ENCODE measurements at regions not wholly inside any gene's neighbourhood (a gene's known extent, or its start where the extent isn't known, plus 50 kb on each side); places are given as distances from the start of the nearest gene placed in this dataset.

GRCh38 chr17:15036238-15036637 lies 228.9 kb downstream of the PMP22 start:
- no peak for DNase-seq

DNA sequence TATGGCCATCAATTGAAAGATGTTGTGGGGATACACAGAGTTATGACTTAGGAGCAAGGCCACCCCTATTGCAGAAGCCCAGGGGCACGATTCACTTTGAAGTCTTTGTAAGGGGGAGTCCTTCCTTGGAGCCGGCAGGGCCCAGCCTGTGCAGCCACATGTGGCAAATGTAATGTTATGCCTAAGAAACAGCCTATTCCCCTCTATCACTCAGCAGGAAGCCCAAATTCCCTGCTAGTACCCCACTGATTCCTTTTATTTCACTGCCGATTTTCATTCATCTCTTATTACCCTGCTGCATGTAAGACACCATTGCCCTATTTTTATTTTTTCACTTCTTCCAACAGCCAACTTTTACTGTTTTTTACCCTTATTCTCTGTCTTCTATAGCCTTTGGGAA lies 233.2 kb downstream of the PMP22 start:
- DNase-seq = no peak

DNA sequence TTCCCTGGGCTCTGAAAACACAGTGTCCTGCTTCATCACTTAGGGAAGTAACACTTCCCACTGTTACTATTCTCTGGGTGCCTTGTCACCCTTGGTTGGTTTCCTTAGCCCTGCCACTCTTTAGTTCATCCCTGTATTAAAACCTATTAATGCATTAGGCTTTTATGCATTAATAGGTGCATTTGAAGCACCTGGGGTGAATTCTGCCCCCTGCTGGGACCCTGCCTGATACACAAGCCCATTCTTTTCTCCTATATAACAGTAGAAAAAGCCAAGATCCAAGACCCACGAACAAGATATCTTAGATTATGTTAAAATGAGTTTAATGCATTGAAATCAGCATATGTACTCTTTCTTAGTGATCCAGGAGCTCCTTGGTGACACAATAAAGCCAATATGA lies 235.7 kb downstream of the PMP22 start:
- no peak for DNase-seq

DNA sequence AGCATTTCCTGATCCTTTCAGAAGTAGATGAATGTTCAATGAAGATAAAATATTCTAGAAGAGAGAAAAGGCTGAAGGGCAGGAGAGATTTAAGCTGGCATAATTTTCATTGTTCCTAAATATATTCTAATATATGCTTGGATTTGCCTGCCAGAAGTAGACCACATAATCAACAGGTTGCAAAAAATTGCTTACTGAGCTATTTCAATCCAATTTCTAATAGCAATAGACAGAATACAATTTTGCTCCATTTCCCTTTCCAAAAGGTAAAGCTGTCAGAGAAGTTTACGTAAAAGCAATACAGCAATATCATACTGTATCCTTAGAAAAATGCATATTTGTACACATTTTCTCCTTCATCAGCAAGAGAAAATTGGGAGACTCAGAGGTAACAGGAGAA lies 237.3 kb downstream of the PMP22 start:
- DNase-seq = no peak

- no peak for DNase-seq
Observed at GRCh38 chr17:15026088-15026487, 239.0 kb downstream of the PMP22 start.

DNA sequence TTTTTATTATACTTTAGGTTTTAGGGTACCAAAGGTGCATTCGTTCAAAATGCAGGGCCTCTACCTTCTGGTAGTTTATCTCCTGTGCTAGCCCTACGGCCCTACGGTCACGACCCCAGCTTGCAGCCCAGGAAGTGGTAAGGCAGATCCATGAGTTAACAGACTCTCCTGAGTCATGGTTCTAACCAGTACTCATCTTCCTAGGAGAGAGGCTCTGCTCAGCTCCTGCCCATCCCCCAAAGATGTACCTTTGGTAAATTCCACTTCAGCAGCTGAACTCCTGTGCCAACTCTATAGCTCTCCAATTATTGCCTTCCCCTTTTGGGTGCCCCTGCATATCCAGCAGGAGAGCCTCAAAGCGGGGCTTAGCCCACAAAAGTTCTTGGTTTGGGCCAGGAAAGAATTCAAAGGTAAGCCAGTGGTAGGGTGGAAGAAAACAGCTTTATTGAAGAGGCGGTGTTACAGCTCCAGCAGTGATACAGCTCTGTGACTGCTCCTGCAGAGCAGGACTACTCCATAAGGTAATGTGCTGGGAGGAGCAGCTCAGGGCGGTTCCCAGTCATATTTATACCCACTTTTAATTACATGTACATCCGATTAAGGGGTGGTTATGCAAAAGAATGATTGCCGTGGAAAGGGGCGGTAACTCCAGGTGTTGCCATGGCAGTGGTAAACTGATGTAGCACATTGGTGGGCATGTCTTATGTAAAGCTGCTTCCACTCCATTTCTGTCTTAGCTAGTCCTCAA lies 241.4 kb downstream of the PMP22 start:
- DNase-seq = no peak

GRCh38 chr17:15019158-15019557 lies 246.0 kb downstream of the PMP22 start:
- DNase-seq = no peak

DNA sequence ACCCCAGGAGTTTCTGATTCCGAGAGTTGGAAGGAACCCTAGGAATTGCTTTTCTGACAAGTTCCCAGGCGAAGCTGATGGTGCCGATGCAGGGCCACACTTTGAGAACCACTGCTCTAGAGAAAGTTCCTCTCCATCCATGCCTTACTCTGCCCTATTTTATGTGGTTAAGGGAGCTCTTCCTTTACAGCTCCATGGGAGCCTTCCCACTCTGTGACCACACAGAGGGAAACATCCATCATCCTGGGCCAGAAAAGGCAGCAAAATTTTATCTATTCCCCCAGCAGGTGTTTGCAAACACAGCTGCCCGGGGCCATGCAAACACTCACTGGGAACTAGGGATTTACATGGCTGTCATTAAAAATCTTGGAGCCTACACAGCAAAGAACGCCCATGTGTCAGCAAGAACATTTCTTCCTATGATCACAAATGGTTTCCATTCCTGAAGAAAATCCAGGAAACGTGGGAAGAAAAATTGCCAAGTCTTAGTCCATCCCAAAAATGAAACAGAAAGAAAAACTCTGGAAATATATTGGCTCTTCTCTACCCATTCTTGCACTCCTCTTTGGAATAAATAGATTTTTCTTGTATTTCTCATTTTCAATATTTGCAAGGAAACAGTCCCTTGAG lies 252.7 kb downstream of the PMP22 start:
- DNase-seq = no peak

- no peak for DNase-seq
Observed at GRCh38 chr17:15009087-15009486, 256.0 kb downstream of the PMP22 start.

DNA sequence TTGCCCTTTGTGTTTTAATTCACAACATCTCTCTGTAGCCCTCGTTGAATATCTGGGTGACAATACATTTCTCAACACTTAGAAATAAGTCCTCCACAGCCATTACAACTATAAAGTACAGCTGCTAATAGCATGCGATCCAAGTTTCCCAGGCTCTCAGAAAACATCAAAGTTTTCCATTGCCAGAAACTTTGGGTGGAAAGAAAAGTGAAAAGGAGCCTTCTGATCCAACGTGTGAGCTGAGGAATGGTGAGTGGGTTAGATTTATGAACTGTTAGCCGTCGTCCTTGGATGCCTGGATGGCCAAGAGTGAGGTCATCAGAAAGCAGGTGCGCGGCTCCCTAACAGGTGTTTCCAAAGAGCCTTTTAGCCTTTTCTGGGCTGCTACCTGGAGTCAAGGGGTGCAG lies 258.0 kb downstream of the PMP22 start:
- DNase-seq = no peak

DNA sequence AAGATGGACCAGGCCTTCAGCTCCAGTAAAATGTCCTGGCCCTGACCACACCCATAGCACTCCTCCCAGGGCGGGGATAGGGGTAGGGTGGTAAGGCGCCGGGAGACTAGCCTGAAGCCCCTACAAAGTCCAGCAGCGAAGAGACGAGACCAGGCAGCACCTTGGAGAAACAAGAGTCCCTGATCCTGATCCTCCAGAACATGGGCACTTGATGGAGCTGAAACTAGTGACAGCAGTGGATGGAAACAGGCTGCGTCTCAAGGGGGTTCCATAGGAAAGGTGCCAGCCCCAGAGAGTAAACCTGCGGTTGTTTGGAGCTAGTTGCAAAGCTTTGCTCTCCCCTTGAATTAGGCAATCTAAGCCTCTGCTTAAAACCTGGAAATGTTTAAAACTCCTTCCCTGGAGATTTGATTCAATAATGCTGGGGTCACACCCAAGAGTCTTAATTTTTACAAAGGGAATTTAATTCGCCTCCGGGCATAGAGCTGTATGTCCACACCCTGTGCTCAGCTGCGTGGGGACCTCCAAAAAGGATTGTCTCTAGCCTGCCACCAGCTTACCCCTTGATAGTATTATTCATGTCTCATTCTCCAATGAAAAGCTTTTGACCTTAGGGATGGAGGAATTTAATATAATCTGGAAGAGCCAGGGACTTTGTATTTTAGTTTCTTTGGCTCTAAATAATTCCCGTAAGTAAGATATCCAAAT lies 258.6 kb downstream of the PMP22 start:
- DNase-seq = no peak

- DNase-seq = no peak
Observed at GRCh38 chr17:15000661-15001060, 264.5 kb downstream of the PMP22 start.

- no peak for DNase-seq
Observed at GRCh38 chr17:14997290-14997689, 267.8 kb downstream of the PMP22 start.

DNA sequence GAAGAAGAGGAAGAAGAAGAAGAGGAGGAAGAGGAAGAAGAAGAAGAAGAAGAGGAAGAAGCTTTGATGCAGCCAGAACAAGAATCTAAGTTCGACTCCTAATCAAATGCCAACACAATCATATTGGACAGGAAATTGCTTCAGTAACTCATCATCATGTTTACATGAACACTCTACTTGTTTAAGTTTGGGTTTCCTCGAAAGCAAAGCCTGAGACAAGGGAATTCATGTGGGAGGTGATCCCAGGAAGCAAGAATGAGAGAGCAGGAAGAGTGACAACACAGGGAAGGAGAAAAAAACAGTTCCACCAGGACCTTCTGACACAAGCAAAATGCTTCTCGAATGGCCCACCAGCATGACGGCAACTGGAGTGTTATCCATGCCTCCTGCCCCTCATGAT lies 279.0 kb downstream of the PMP22 start:
- no peak for DNase-seq

DNA sequence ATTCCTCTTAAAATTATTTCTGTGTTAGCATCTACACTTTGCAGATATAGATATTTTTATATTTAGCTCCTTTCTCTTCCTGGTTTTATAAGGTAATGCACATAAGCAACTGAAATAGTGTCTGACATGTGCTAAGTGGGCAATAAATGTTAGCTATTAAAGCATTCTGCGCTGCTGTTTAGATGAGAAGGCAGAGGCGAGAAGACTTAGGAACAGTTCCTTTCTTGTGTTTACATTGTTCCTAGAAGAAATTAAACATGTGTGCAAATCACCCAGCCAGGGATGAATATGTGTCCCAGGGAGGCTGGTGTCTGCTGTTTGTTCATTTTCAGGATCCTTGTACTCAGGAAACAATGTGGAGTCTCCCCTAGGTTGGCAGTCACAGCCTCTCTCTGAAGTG lies 292.3 kb downstream of the PMP22 start:
- DNase-seq = no peak

GRCh38 chr17:14971054-14971453 lies 294.1 kb downstream of the PMP22 start:
- no peak for DNase-seq

DNA sequence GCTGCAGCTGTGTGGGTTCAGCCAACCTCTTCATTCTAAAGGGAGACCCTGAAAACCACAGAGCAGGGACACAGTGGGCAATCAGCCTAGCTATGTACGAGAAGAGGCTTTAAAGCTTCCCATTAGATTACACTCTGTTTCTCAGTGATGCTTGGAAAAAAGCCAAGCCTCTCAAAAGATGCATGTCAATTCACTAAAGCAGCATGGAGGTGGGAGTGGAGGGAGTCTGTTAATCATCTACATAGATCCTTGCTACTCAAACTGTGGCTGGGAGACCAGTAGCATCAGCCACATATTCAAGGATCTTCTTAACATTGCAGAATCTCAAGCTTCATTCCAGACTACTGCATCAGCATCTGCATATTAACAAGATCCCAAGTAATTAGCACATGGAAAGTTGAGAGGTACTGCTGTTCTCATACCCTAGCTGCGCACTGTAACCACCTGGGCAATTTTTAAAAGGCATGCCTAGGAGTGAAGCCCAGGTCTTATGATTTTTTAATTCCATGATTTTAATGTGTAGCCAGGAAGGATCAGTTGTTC lies 305.9 kb downstream of the PMP22 start:
- no peak for DNase-seq

DNA sequence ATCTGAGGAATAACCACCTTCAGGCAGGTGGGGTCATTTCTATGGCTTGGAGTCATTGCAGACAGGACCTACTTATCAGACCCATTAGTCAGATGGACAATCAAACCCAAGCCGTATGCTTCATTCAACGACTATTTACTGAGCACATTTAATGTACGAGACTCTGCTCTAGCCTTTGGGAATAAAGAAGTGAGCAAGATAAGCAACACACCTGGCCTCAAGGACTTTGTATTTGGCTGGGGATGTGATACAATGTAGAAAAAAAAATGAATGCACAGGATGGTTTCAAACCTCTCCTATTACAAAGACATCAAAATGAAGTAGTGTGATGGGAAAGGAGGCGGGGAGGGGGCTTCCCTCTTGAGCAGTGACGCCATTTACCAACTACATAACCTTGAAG lies 311.7 kb downstream of the PMP22 start:
- no peak for DNase-seq

GRCh38 chr17:14950686-14951085 lies 314.4 kb downstream of the PMP22 start:
- DNase-seq = no peak

GRCh38 chr17:14950216-14950615 lies 314.9 kb downstream of the PMP22 start:
- DNase-seq = no peak

GRCh38 chr17:14947671-14948070 lies 317.5 kb downstream of the PMP22 start:
- no peak for DNase-seq

- DNase-seq = no peak
Observed at GRCh38 chr17:14946481-14946880, 318.6 kb downstream of the PMP22 start.

- DNase-seq = no peak
Observed at GRCh38 chr17:14942526-14943190, 322.5 kb downstream of the PMP22 start.

DNA sequence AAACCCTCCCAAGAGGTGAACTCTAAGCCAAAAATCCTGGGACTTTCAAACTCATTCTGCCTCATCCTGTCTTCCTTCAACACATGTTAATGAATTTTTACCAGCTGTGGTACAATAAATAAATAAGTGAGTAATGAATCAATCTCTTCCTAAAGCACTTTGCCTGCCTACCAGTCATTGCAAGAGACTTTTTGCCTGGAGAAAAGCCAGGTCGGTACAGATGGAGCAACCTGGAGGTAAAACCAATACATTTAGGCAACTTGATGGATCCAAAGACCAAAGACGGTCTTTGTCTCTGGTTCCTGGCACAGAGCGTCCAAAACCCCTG lies 324.2 kb downstream of the PMP22 start:
- no peak for DNase-seq

Measured in DMS53 (cell line).